GM12878 (cell line): ENCODE measurements at regions not wholly inside any gene's neighbourhood (a gene's known extent, or its start where the extent isn't known, plus 50 kb on each side); places are given as distances from the start of the nearest gene placed in this dataset.

Experiments used
- EP300 ChIP-seq, 2 experiments: fragments of 150-350 bp in 1 of 2; IDR thresholded peaks; 2 replicates each; pipeline ENCODE4 v1.6.1; 2011 to 2012; ENCODE audit warnings: low read depth in 2 of 2, low read length in 2 of 2, borderline replicate concordance in 1 of 2, improper control_type of control experiment in 1 of 2, inconsistent platforms in 1 of 2; ENCODE audit not compliant: control insufficient read depth in 1 of 2
- GATAD2B ChIP-seq: fragments of 450-650 bp; conservative IDR thresholded peaks from 2 replicates; pipeline ENCODE4 v1.6.1; 2017; ENCODE audit warnings: low read depth, mild to moderate bottlenecking, moderate library complexity
- JUND ChIP-seq: IDR thresholded peaks from 2 replicates; pipeline ENCODE4 v1.6.1; 2012; ENCODE audit warnings: low read depth, mild to moderate bottlenecking, low read length, improper control_type of control experiment, moderate library complexity
- NRF1 ChIP-seq: conservative IDR thresholded peaks from 2 replicates; pipeline ENCODE4 v1.6.1; 2011; ENCODE audit warnings: mild to moderate bottlenecking, low read depth, low read length, improper control_type of control experiment
- PKNOX1 ChIP-seq: fragments of 450-650 bp; IDR thresholded peaks from 2 replicates; pipeline ENCODE4 v1.6.1; 2016; ENCODE audit warnings: mild to moderate bottlenecking
- RAD21 ChIP-seq: IDR thresholded peaks from 2 replicates; pipeline ENCODE4 v1.6.1; 2011; ENCODE audit warnings: mild to moderate bottlenecking, low read depth, low read length, moderate library complexity; ENCODE audit not compliant: insufficient read depth
- SPI1 ChIP-seq: IDR thresholded peaks from 2 replicates; pipeline ENCODE4 v1.6.1; 2011; ENCODE audit warnings: low read depth, mild to moderate bottlenecking, low read length, moderate library complexity, borderline replicate concordance; ENCODE audit not compliant: insufficient read depth
- TCF7 ChIP-seq: IDR thresholded peaks from 2 replicates; pipeline ENCODE4 v1.6.1; 2014; ENCODE audit warnings: antibody characterized with exemption, borderline replicate concordance

GRCh38 chr4:112801341-112801740 is 164.4 kb downstream of the LARP7 start:
- no peak for TF ChIP-seq EP300 (IDR thresholded peaks at IDR 0.05; ENCODE audit: borderline replicate concordance in 1 of 2, control insufficient read depth in 1 of 2, low read depth in 2 of 2, low read length in 2 of 2)
- no peak for TF ChIP-seq NRF1
- TF ChIP-seq GATAD2B = no peak
- TF ChIP-seq JUND = no peak
- no peak for TF ChIP-seq RAD21
- TF ChIP-seq SPI1 = no peak
- no peak for TF ChIP-seq PKNOX1
- TF ChIP-seq TCF7 = no peak
